MM.1S (cell line): ENCODE measurements at regions not wholly inside any gene's neighbourhood (a gene's known extent, or its start where the extent isn't known, plus 50 kb on each side); places are given as distances from the start of the nearest gene placed in this dataset.

Experiments
- DNase-seq: peaks from one replicate; pipeline ENCODE4 v3.0.0-alpha.2; 2015
- H2AFZ ChIP-seq: fragments of 300-600 bp; sonication (generic); 2 replicates; pipeline ENCODE4 v1.6.0; 2016; ENCODE audit warnings: antibody characterized with exemption, low read length
- H3F3A ChIP-seq: fragments of 300-600 bp; sonication (generic); 2 replicates; pipeline ENCODE4 v1.6.1; 2016; ENCODE audit warnings: mild to moderate bottlenecking, antibody characterized with exemption, low read length, moderate library complexity, mixed read lengths; ENCODE audit not compliant: insufficient read depth
- H3K27ac ChIP-seq: fragments of 300-600 bp; sonication (generic); 2 replicates; pipeline ENCODE4 v1.5.1; 2016; ENCODE audit warnings: mild to moderate bottlenecking, low read length
- H3K27me3 ChIP-seq: fragments of 300-600 bp; sonication (generic); replicated peaks from 2 replicates; pipeline ENCODE4 v1.6.0; 2016; ENCODE audit warnings: low read length; ENCODE audit not compliant: insufficient read depth
- H3K36me3 ChIP-seq: fragments of 300-600 bp; sonication (generic); replicated peaks from 2 replicates; pipeline ENCODE4 v1.6.1; 2016; ENCODE audit warnings: mild to moderate bottlenecking, low read length, mixed read lengths; ENCODE audit not compliant: insufficient read depth
- H3K4me1 ChIP-seq: fragments of 300-600 bp; sonication (generic); 2 replicates; pipeline ENCODE4 v1.6.1; 2016; ENCODE audit warnings: low read length, mixed read lengths
- H3K4me2 ChIP-seq: fragments of 300-600 bp; sonication (generic); 2 replicates; pipeline ENCODE4 v1.6.0; 2016; ENCODE audit warnings: low read depth, low read length
- H3K4me3 ChIP-seq: fragments of 300-600 bp; sonication (generic); 2 replicates; pipeline ENCODE4 v1.5.1; 2016; ENCODE audit warnings: low read length, mixed read lengths
- H3K79me2 ChIP-seq: fragments of 300-600 bp; sonication (generic); 2 replicates; pipeline ENCODE4 v1.6.1; 2016; ENCODE audit warnings: mixed run types, low read length, mixed read lengths
- H3K9ac ChIP-seq: fragments of 300-600 bp; sonication (generic); 2 replicates; pipeline ENCODE4 v1.6.1; 2016; ENCODE audit warnings: low read length, mixed read lengths
- H3K9me2 ChIP-seq: fragments of 300-600 bp; sonication (generic); replicated peaks from 2 replicates; pipeline ENCODE4 v1.6.1; 2016; ENCODE audit warnings: mild to moderate bottlenecking, low read length, mixed read lengths; ENCODE audit not compliant: insufficient read depth
- H3K9me3 ChIP-seq: fragments of 300-600 bp; sonication (generic); replicated peaks from 2 replicates; pipeline ENCODE4 v1.6.1; 2016; ENCODE audit warnings: mild to moderate bottlenecking, low read length, mixed read lengths; ENCODE audit not compliant: insufficient read depth
- H4K20me1 ChIP-seq: fragments of 300-600 bp; sonication (generic); 2 replicates; pipeline ENCODE4 v1.6.1; 2016; ENCODE audit warnings: mild to moderate bottlenecking, low read length, moderate library complexity, mixed read lengths; ENCODE audit not compliant: insufficient read depth
- CTCF ChIP-seq: fragments of 300-600 bp; sonication (generic); IDR thresholded peaks from 2 replicates; pipeline ENCODE4 v1.5.1; 2016; ENCODE audit warnings: antibody characterized with exemption, low read length, mixed read lengths
- EZH2 ChIP-seq: fragments of 300-600 bp; sonication (generic); optimal IDR thresholded peaks from 2 replicates; pipeline ENCODE3; 2017; ENCODE audit warnings: low read depth, mild to moderate bottlenecking, antibody characterized with exemption, low read length, mixed read lengths
- EZH2phosphoT487 ChIP-seq: fragments of 300-600 bp; sonication (generic); IDR thresholded peaks from 2 replicates; pipeline ENCODE4 v1.6.1; 2018; ENCODE audit warnings: antibody characterized with exemption, low read length

DNA sequence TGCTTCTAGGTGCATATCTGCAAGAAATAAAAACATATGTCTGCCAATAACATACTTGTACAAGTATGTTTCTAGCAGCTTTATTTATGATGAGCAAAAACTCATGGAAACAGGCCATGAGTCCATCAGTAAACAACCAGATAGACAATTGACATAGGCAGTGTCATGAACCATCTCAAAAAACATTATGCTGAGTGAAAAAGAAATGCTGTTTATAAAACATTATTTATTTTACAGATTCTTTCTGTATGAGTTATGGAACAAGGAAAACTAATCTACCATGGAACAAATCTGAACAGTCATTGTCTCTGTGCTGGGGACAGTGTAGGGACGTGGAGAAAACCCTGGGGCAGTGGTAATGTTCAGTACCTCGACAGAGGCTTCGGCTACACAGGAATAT lies 283.9 kb downstream of the UQCRFS1 start:
- Histone ChIP-seq H3K27ac (no peak overlapping the region), H3K4me1 (no peaks in the 10 kb centered on the region), H3K4me3 (no peak overlapping the region), H3F3A (no peaks in the 10 kb centered on the region), H3K27me3 (peaks cover 16% of the 10 kb centered on the region), H3K9me2 (no peaks in the 10 kb centered on the region), H3K9me3 (no peaks in the 10 kb centered on the region), H3K36me3 (no peaks in the 10 kb centered on the region), H4K20me1 (no peaks in the 10 kb centered on the region), H3K9ac (no peak overlapping the region), H3K4me2 (no peak overlapping the region), H3K79me2 (no peaks in the 10 kb centered on the region), H2AFZ (no peak overlapping the region)
- no peak for DNase-seq
- TF ChIP-seq EZH2phosphoT487: no peak
- TF ChIP-seq CTCF: no peak
- TF ChIP-seq EZH2: no peak

GRCh38 chr19:28927456-28927855 lies 285.5 kb downstream of the UQCRFS1 start:
- DNase-seq: no peak
- H3K9me2 ChIP-seq: no peaks in the 10 kb centered on the region
- no peak overlapping the region for H3K9ac ChIP-seq
- H3K9me3 ChIP-seq: no peaks in the 10 kb centered on the region
- no peaks in the 10 kb centered on the region for H3K79me2 ChIP-seq
- no peaks in the 10 kb centered on the region for H3F3A ChIP-seq
- TF ChIP-seq CTCF (no peak), EZH2phosphoT487 (no peak), EZH2 (no peak)
- no peaks in the 10 kb centered on the region for H4K20me1 ChIP-seq
- no peaks in the 10 kb centered on the region for H3K4me1 ChIP-seq
- no peaks in the 10 kb centered on the region for H3K36me3 ChIP-seq
- peaks cover 31% of the 10 kb centered on the region for H3K27me3 ChIP-seq
- no peak overlapping the region for H3K4me3 ChIP-seq
- no peak overlapping the region for H2AFZ ChIP-seq
- no peak overlapping the region for H3K4me2 ChIP-seq
- no peak overlapping the region for H3K27ac ChIP-seq

DNA sequence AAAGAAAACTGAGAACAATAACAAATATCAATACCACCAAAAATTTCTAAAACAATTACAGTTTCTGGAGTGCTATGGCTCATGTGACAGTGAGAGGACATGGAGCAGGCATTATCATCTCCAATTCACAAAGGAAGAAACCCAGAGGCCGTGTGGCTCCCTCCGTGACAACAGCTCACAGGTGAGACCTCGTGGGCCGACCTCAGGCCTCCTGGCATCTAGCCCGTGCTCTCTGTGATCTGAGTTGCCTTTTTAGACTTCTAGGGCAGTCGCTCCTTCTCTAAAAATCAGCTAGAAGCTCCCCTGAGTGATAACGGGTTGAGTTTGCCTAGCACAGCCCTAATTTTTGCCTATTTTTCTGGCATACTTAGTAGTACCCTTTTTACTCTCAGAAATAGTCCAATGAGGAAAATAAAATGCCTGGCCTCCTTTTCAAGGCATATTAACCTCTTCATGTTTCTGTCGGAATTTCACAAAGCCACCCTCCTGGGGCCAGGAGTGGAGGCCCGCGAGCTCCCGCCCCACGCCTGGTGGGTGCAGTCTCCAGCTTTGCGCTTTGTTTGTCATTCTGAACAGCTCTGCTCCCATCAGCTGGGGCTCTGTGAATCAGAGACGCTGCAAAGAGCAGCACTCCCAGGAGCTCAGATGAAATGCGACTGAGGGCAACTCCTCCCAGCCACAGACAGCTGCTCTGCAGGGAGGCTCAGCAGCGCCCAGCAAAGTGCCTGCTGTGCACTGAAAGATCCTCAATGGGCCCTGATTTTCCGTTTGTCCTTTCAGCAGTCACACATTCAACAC lies 292.5 kb downstream of the UQCRFS1 start:
- no peak for TF ChIP-seq CTCF
- no peak for TF ChIP-seq EZH2
- TF ChIP-seq EZH2phosphoT487: no peak
- no peak overlapping the region for H2AFZ ChIP-seq
- H3K27ac ChIP-seq: no peak overlapping the region
- H3K79me2 ChIP-seq: no peaks in the 10 kb centered on the region
- H3K9me2 ChIP-seq: no peaks in the 10 kb centered on the region
- H3F3A ChIP-seq: no peaks in the 10 kb centered on the region
- peaks cover 40% of the 10 kb centered on the region for H3K27me3 ChIP-seq
- no peaks in the 10 kb centered on the region for H3K4me1 ChIP-seq
- no peak overlapping the region for H3K4me3 ChIP-seq
- no peak overlapping the region for H3K4me2 ChIP-seq
- no peaks in the 10 kb centered on the region for H3K9me3 ChIP-seq
- H3K9ac ChIP-seq: no peak overlapping the region
- H4K20me1 ChIP-seq: no peaks in the 10 kb centered on the region
- DNase-seq: no peak
- H3K36me3 ChIP-seq: no peaks in the 10 kb centered on the region
